OCI-LY7 (cell line): ENCODE measurements at regions not wholly inside any gene's neighbourhood (a gene's known extent, or its start where the extent isn't known, plus 50 kb on each side); places are given as distances from the start of the nearest gene placed in this dataset.

ENCODE experiments used
- CTCF ChIP-seq: fragments of 200-600 bp; sonication (generic); conservative IDR thresholded peaks from 2 replicates; pipeline ENCODE4 v1.5.1; 2014; ENCODE audit warnings: mild to moderate bottlenecking, antibody characterized with exemption, low read length, moderate library complexity, mixed read lengths
- EZH2phosphoT487 ChIP-seq: fragments of 200-600 bp; sonication (generic); IDR thresholded peaks from 2 replicates; pipeline ENCODE4 v1.6.1; 2018; ENCODE audit warnings: low read depth, borderline replicate concordance, mild to moderate bottlenecking, mixed run types, antibody characterized with exemption, low read length, moderate library complexity, mixed read lengths

GRCh38 chr13:31978021-31978420 lies 53.6 kb upstream of the FRY start:
- TF ChIP-seq CTCF (no peak), EZH2phosphoT487 (no peak)
